ENCODE measurements at regions not wholly inside any gene's neighbourhood (a gene's known extent, or its start where the extent isn't known, plus 50 kb on each side); places are given as distances from the start of the nearest gene placed in this dataset.

- TF ChIP-seq CTCF (IDR thresholded peaks at IDR 0.05; ENCODE audit: insufficient read depth, low read length, poor library complexity, severe bottlenecking) = no peak
- H3K4me3 ChIP-seq (replicated peaks; ENCODE audit: low read depth, low read length) = no peak overlapping the region
- no peaks in the 10 kb centered on the region for H3K36me3 ChIP-seq (ENCODE audit: control insufficient read depth, insufficient read depth, low read length)
- no peaks in the 10 kb centered on the region for H3K27me3 ChIP-seq (replicated peaks; ENCODE audit: control insufficient read depth, insufficient read depth, low read length)
- no peak for DNase-seq (ENCODE audit: extremely low read depth, insufficient read length)
These were observed 630.2 kb upstream of the CADM1 start for GRCh38 chr11:116134450-116134849.

GRCh38 chr11:116132273-116132978 is 628.2 kb upstream of the CADM1 start:
- Histone ChIP-seq H3K27me3 (replicated peaks; ENCODE audit: control insufficient read depth, insufficient read depth, low read length) (no peaks in the 10 kb centered on the region; the same call in 1 of the 2 replicates), H3K4me3 (replicated peaks; ENCODE audit: low read depth, low read length) (no peak overlapping the region)
- DNase-seq (ENCODE audit: extremely low read depth, insufficient read length) = no peak

GRCh38 chr11:116130122-116130521 is 625.9 kb upstream of the CADM1 start:
- TF ChIP-seq CTCF (IDR thresholded peaks at IDR 0.05; ENCODE audit: insufficient read depth, low read length, poor library complexity, severe bottlenecking) = no peak
- no peak for DNase-seq (ENCODE audit: extremely low read depth, insufficient read length)
- no peaks in the 10 kb centered on the region; the same call in none of the 2 replicates for H3K27me3 ChIP-seq (replicated peaks; ENCODE audit: control insufficient read depth, insufficient read depth, low read length)

More at GRCh38 chr11:116132273-116132978, 628.2 kb upstream of the CADM1 start:
- TF ChIP-seq CTCF (IDR thresholded peaks at IDR 0.05; ENCODE audit: insufficient read depth, low read length, poor library complexity, severe bottlenecking) = no peak
- no peaks in the 10 kb centered on the region for H3K36me3 ChIP-seq (ENCODE audit: control insufficient read depth, insufficient read depth, low read length)

GRCh38 chr11:116129456-116129855 is 625.2 kb upstream of the CADM1 start:
- Histone ChIP-seq H3K36me3 (ENCODE audit: control insufficient read depth, insufficient read depth, low read length) (no peaks in the 10 kb centered on the region), H3K4me3 (replicated peaks; ENCODE audit: low read depth, low read length) (no peak overlapping the region), H3K27me3 (replicated peaks; ENCODE audit: control insufficient read depth, insufficient read depth, low read length) (no peaks in the 10 kb centered on the region; the same call in none of the 2 replicates)
- TF ChIP-seq CTCF (IDR thresholded peaks at IDR 0.05; ENCODE audit: insufficient read depth, low read length, poor library complexity, severe bottlenecking) = no peak
- no peak for DNase-seq (ENCODE audit: extremely low read depth, insufficient read length)

More at GRCh38 chr11:116130122-116130521, 625.9 kb upstream of the CADM1 start:
- no peak overlapping the region for H3K4me3 ChIP-seq (replicated peaks; ENCODE audit: low read depth, low read length)
- no peaks in the 10 kb centered on the region for H3K36me3 ChIP-seq (ENCODE audit: control insufficient read depth, insufficient read depth, low read length)

GRCh38 chr11:116126562-116126961 is 622.3 kb upstream of the CADM1 start:
- no peaks in the 10 kb centered on the region for H3K36me3 ChIP-seq (ENCODE audit: control insufficient read depth, insufficient read depth, low read length)
- no peak for TF ChIP-seq CTCF (IDR thresholded peaks at IDR 0.05; ENCODE audit: insufficient read depth, low read length, poor library complexity, severe bottlenecking)
- no peaks in the 10 kb centered on the region; the same call in none of the 2 replicates for H3K27me3 ChIP-seq (replicated peaks; ENCODE audit: control insufficient read depth, insufficient read depth, low read length)
- no peak for DNase-seq (ENCODE audit: extremely low read depth, insufficient read length)
- H3K4me3 ChIP-seq (replicated peaks; ENCODE audit: low read depth, low read length) = no peak overlapping the region
